ENCODE measurements at regions not wholly inside any gene's neighbourhood (a gene's known extent, or its start where the extent isn't known, plus 50 kb on each side); places are given as distances from the start of the nearest gene placed in this dataset.

- no peak for DNase-seq
Observed at GRCh38 chr16:80298676-80299075, 242.1 kb upstream of the DYNLRB2 start.

- DNase-seq = no peak
Observed at GRCh38 chr16:80296034-80296433, 244.8 kb upstream of the DYNLRB2 start.

DNA sequence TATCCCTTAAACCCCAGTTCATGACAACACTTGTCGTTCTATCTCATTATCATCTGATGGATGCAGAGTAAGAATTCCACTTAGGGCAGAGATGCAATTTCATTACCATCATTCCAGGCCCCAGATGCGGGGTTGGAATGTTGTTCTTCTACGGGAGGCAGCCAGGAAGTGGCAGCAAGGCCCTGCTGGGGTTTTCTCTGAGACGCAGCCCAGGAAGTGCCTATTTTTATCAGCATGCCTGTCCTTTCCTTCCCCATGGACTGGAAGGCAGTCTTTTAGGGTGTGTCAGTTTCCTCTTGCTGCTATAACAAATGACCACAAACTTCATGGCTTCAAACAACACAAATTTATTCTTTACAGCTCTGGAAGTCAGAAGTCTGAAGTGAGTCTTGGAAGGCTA lies 246.6 kb upstream of the DYNLRB2 start:
- DNase-seq = no peak

GRCh38 chr16:80288616-80289015 lies 252.2 kb upstream of the DYNLRB2 start:
- no peak for DNase-seq

DNA sequence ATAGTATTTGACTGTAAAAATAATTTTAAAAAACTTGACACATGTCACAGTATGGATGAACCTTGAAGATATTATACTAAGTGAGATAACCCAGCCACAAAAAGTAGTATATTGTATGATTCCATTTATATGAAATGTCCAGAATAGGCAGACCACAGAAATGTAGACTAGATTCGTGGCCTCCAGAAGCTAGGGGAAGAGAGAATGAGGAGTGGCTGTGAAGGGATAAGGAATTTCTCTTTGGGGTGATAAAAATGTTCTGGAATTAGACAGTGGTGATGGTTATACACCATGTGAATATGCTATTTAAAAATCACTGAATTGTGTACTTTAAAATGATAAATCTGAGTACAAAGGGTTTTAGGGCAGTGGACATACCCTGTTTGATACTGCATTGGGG lies 253.1 kb upstream of the DYNLRB2 start:
- DNase-seq = no peak

DNA sequence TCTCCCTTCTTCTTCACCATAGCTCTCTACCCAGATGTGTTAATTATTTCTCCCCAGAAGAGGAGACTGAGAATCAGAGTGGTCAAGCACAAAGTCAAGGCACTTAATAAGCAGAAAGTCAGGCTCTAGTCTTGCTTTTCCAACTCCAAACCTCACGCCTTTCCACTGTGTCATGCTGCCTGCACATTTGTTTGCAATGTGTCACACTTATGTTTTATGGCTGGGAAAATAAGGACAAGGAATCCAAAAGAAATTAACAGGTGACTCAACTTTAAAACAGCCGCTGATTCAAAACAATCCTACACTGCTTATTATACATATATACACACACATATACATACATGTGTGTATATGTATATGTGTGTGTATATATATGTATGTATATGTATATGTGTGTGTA lies 255.7 kb upstream of the DYNLRB2 start:
- no peak for DNase-seq

DNA sequence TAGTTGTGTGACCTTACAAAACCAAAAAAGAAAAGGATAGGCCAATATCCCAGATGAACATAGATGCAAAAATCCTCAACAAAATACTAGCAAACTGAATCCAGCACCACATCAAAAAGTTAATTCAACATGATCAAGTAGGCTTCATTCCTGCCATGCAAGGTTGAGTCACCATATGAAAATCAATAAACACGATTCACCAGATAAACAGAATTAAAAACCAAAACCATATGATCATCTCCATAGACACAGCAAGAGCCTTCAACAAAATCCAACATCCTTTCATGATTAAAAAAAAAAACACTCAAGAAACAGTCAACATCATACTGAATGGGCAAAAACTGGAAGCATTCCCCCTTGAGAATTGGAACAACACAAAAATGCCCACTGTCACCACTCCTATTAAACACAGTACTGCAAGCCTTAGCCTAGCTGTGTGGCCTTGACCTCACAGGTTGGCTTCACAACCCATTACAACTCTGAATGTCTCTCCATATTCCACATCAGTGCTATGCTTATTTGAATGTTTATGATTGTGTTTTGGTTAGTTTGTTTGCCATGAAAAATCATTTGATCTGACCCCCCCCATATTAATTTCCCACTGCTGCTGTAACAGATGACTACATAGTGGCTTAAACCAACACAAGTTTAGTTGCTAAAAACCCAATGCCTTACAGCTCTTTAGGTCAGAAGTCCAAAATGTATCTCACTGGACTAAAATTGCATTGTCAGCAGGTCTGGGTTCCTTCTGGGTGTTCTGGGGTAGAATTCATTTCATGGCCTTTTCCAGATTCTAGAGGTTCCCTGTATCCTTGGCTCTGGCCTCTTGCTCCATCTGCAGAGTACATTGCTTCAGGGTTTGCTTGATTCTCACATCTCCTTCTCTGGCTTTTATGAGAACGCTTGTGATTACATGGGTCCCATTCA lies 257.1 kb upstream of the DYNLRB2 start:
- no peak for DNase-seq

- no peak for DNase-seq
Observed at GRCh38 chr16:80280557-80280956, 260.2 kb upstream of the DYNLRB2 start.

DNA sequence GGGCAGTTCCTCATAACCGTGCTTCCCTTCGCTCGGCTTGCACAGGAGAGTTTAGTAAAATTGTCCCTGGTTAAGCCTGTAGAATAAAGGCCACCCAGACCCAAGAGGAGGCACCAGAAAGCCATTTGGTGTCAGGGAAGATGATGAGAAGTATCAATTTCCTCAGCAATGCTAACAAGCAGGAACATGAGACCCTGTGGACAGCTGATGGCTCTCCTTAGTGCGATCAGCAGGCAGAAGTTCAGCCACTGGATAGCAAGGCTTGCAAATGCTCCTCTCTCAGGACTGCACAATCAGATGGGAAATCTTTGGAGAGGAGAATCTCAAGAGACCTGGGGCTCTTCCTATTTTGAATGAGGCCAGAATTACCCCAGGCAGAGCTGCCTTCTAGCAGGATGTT lies 261.1 kb upstream of the DYNLRB2 start:
- DNase-seq = no peak

GRCh38 chr16:80277182-80277581 lies 263.6 kb upstream of the DYNLRB2 start:
- DNase-seq = no peak

DNA sequence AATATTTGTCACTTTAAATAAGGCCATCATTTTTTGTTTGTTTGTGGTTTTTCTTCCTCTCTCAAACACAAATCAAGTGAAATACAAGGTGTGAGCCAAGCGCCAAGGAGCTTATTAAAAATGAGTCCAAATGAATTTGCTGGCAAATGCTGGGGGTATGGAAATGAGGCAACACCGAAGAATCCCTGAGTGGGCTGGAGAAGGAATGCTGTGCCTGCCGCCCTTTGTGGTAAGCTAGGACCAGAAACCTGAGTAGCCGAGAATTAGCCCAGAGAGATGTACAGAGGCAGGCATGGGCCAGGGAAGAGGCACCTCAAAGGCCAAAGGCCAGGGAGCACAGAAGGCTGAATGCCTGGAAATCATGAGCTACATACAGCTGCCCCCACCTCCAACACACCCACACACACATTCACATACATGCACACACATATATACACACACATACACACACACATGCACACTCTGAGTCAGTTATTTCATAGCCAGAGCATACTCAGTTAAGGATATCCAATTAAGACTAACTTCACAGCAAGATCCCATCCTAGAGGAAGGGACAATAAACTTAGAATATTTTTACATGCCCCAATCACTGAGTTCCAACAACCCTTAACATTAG lies 266.1 kb upstream of the DYNLRB2 start:
- DNase-seq = no peak

DNA sequence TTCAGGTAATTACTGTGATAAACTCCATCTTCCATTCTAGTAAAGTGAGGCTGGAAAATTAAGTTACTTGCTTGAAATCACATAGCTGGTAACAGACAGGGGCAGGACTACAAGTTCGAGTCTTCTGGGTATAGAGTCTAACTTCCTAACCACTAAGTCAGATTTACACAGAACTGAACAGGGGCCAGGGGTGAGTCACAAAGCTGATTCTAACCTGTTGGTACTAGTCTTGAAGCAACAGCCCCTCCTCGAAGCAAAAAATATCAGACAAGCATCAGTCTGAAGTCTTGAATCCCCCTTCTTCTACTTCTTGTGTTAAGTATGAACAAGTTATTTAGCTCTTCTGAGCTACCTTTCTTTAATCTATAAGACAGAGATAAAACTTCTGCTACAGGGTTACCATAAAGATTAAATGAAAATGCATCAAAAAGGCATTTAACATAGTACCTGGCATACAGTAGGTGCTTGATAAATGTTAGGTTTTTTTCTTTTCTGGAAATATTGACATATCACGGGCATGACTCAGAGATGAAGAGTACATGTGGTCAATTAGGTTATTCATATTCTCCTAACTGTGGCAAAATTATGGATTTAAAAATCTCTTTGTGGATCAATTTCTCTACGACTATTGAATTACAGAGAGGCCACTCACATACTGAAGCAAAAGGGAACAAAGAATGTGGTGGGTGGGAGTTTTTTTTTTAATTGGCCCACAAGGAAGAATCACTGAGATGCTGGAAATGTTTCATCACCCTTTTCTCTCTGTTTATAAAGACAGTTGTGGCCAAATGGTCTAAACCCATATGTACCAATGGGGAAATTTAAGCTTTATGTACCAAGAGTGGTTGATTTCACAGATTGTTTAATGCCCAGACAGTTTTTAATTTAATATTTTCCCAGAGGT lies 266.9 kb upstream of the DYNLRB2 start:
- no peak for DNase-seq

- DNase-seq = no peak
Observed at GRCh38 chr16:80265624-80266306, 275.0 kb upstream of the DYNLRB2 start.

- DNase-seq = no peak
Observed at GRCh38 chr16:80263848-80264694, 276.7 kb upstream of the DYNLRB2 start.

GRCh38 chr16:80263181-80263823 lies 277.5 kb upstream of the DYNLRB2 start:
- no peak for DNase-seq

DNA sequence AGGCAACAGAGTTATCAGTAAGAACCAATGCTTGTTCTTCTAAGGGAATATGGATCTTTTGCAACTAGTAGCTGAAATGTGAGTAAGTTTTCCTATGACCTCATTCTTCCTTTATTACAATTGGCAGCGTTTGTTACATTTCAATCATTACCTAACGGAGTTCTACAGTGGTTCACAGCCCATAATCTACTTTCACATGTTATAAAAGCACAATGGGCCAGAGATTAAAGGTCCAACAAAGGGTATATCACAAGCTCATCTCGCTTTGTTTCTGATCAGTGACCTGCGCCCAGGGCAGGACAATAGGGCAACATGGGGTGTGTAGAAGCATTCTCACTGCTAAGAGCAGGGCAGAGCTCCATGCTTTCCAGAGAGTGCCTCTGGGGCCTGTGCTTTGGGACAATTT lies 279.9 kb upstream of the DYNLRB2 start:
- no peak for DNase-seq

GRCh38 chr16:80259290-80259805 lies 281.4 kb upstream of the DYNLRB2 start:
- DNase-seq = no peak

- DNase-seq = no peak
Observed at GRCh38 chr16:80258407-80258806, 282.4 kb upstream of the DYNLRB2 start.

- no peak for DNase-seq
Observed at GRCh38 chr16:80254970-80255369, 285.8 kb upstream of the DYNLRB2 start.

- DNase-seq = no peak
Observed at GRCh38 chr16:80253741-80254140, 287.1 kb upstream of the DYNLRB2 start.

DNA sequence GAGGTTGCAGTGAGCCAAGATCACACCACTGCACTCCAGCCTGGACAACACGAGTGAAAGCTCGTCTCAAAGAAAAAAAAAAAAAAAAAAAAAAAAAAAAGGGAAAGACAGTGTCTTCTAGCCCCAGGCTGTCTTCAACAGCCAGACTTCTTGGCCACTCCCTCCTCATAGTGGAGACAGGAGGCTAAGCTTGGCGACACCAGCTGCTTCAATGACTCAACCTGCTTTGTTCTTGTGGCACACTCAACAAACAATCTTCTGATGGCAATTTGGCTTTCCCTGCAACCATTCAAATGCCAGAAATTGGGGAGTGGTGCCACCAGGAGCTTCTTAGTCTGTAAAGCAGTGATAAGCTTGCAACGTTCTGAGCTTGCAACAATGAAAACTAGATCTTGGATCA lies 290.4 kb upstream of the DYNLRB2 start:
- DNase-seq = no peak
